HepG2 (cell line): ENCODE measurements at regions not wholly inside any gene's neighbourhood (a gene's known extent, or its start where the extent isn't known, plus 50 kb on each side); places are given as distances from the start of the nearest gene placed in this dataset.
A peak's percentile ranks its signal among the peaks of the same experiment; 100 is the strongest.

ENCODE experiments used
- CBX2 ChIP-seq, 2 experiments: fragments of 200-600 bp in 1 of 2; sonication (generic); formaldehyde crosslinking in 1 of 2; IDR thresholded peaks; 2 replicates each; pipeline versions ENCODE4 v1.7.0 to v1.8.1; 2018 to 2022; ENCODE audit warnings: low read depth in 2 of 2, low read length in 1 of 2, mild to moderate bottlenecking in 1 of 2, missing genetic modification reagents in 1 of 2
- FOXA3 ChIP-seq: IDR thresholded peaks from 2 replicates; pipeline ENCODE4 v1.6.1; 2016; ENCODE audit warnings: missing genetic modification reagents, missing compliant biosample characterization
- GPBP1L1 ChIP-seq: sonication (generic); formaldehyde crosslinking; IDR thresholded peaks from 2 replicates; pipeline ENCODE4 v1.5.0; 2020; ENCODE audit warnings: mild to moderate bottlenecking, missing genetic modification reagents
- GTF3A ChIP-seq: sonication (generic); formaldehyde crosslinking; conservative IDR thresholded peaks from 2 replicates; pipeline ENCODE4 v1.4.0; 2020; ENCODE audit warnings: mild to moderate bottlenecking, missing genetic modification reagents
- HNF1A ChIP-seq, 2 experiments: sonication (generic) in 1 of 2; formaldehyde crosslinking in 1 of 2; IDR thresholded peaks; 2 replicates each; pipeline versions ENCODE4 v1.4.0 to v1.6.1; 2016 to 2020; ENCODE audit warnings: borderline replicate concordance in 1 of 2, low read depth in 1 of 2, mild to moderate bottlenecking in 1 of 2, missing genetic modification reagents in 1 of 2
- JUNB ChIP-seq: sonication (generic); formaldehyde crosslinking; IDR thresholded peaks from 2 replicates; pipeline ENCODE4 v1.8.0; 2022; ENCODE audit warnings: missing genetic modification reagents, mild to moderate bottlenecking, borderline replicate concordance
- KDM5A ChIP-seq: fragments of 200-600 bp; sonication (generic); IDR thresholded peaks from 2 replicates; pipeline ENCODE4 v1.7.0; 2018; ENCODE audit warnings: antibody characterized with exemption, mild to moderate bottlenecking, low read length, borderline replicate concordance
- MED8 ChIP-seq: sonication (generic); formaldehyde crosslinking; IDR thresholded peaks from 2 replicates; pipeline ENCODE4 v1.8.1; 2023; ENCODE audit warnings: mild to moderate bottlenecking, missing genetic modification reagents; ENCODE audit not compliant: insufficient replicate concordance
- NAIF1 ChIP-seq: sonication (generic); formaldehyde crosslinking; IDR thresholded peaks from 2 replicates; pipeline ENCODE4 v1.5.0; 2020; ENCODE audit warnings: mild to moderate bottlenecking, missing genetic modification reagents, borderline replicate concordance
- NFATC3 ChIP-seq: sonication (generic); formaldehyde crosslinking; IDR thresholded peaks from 2 replicates; pipeline ENCODE4 v1.5.1; 2020; ENCODE audit warnings: mild to moderate bottlenecking, missing genetic modification reagents
- PAX8 ChIP-seq: sonication (generic); formaldehyde crosslinking; IDR thresholded peaks from 2 replicates; pipeline ENCODE4 v1.8.0; 2022; ENCODE audit warnings: mild to moderate bottlenecking, missing genetic modification reagents, borderline replicate concordance
- POLR2G ChIP-seq: fragments of 200-400 bp; formaldehyde crosslinking; IDR thresholded peaks from 2 replicates; pipeline ENCODE4 v1.6.1; 2018; ENCODE audit warnings: mild to moderate bottlenecking, low read depth, low read length, moderate library complexity
- RBM39 ChIP-seq: fragments of 200-400 bp; formaldehyde crosslinking; IDR thresholded peaks from one replicate; pipeline ENCODE4 v1.6.1; 2018; ENCODE audit warnings: antibody characterized with exemption, mild to moderate bottlenecking, low read depth, low read length; ENCODE audit not compliant: poor library complexity, severe bottlenecking
- RCOR2 ChIP-seq: IDR thresholded peaks from 2 replicates; pipeline ENCODE4 v1.6.1; 2016; ENCODE audit warnings: missing biosample characterization, missing genetic modification reagents
- SALL2 ChIP-seq: sonication (generic); formaldehyde crosslinking; IDR thresholded peaks from 2 replicates; pipeline ENCODE4 v1.8.1; 2023; ENCODE audit warnings: mild to moderate bottlenecking, missing genetic modification reagents, inconsistent platforms
- TERF1 ChIP-seq: sonication (generic); formaldehyde crosslinking; IDR thresholded peaks from 2 replicates; pipeline ENCODE4 v1.8.0; 2022; ENCODE audit warnings: mild to moderate bottlenecking, missing genetic modification reagents, moderate library complexity
- TOE1 ChIP-seq: sonication (generic); formaldehyde crosslinking; IDR thresholded peaks from 2 replicates; pipeline ENCODE4 v1.4.0; 2020; ENCODE audit warnings: mild to moderate bottlenecking, missing genetic modification reagents
- ZFAT ChIP-seq: sonication (generic); formaldehyde crosslinking; conservative IDR thresholded peaks from 2 replicates; pipeline ENCODE4 v1.8.1; 2023; ENCODE audit warnings: missing genetic modification reagents, inconsistent platforms
- ZFP36L2 ChIP-seq: sonication (generic); formaldehyde crosslinking; IDR thresholded peaks from 2 replicates; pipeline ENCODE4 v1.4.0; 2020; ENCODE audit warnings: missing genetic modification reagents
- ZFP37 ChIP-seq: sonication (generic); formaldehyde crosslinking; IDR thresholded peaks from 2 replicates; pipeline ENCODE4 v1.4.0; 2020; ENCODE audit warnings: missing genetic modification reagents, borderline replicate concordance
- ZNF101 ChIP-seq: sonication (generic); formaldehyde crosslinking; IDR thresholded peaks from 2 replicates; pipeline ENCODE4 v1.4.0; 2020; ENCODE audit warnings: mild to moderate bottlenecking, low read depth, missing genetic modification reagents, borderline replicate concordance
- ZNF207 ChIP-seq: fragments of 450-650 bp; IDR thresholded peaks from 2 replicates; pipeline ENCODE4 v1.6.1; 2016; ENCODE audit warnings: antibody characterized with exemption, borderline replicate concordance
- ZNF615 ChIP-seq: sonication (generic); formaldehyde crosslinking; IDR thresholded peaks from 2 replicates; pipeline ENCODE4 v1.5.0; 2020; ENCODE audit warnings: mild to moderate bottlenecking, missing genetic modification reagents, borderline replicate concordance
- ZNF766 ChIP-seq: sonication (generic); formaldehyde crosslinking; IDR thresholded peaks from 2 replicates; pipeline ENCODE4 v1.5.0; 2020; ENCODE audit warnings: missing genetic modification reagents, borderline replicate concordance

- TF ChIP-seq ZNF766 (CRISPR knock-in tag) (no peak), FOXA3 (peak; percentile 78), ZNF207 (no peak), ZNF101 (CRISPR knock-in tag) (no peak), TOE1 (CRISPR knock-in tag) (no peak), KDM5A (no peak), GTF3A (no peak), NFATC3 (CRISPR knock-in tag) (no peak), ZNF615 (CRISPR knock-in tag) (no peak), RBM39 (no peak), POLR2G (no peak), ZFAT (CRISPR knock-in tag) (no peak), SALL2 (CRISPR knock-in tag) (no peak), HNF1A (IDR thresholded peaks at IDR 0.05; ENCODE audit: low read depth) (no peak), HNF1A (CRISPR knock-in tag; IDR thresholded peaks at IDR 0.05; ENCODE audit: borderline replicate concordance) (no peak), RCOR2 (0 out of 2 replicates have a peak, but pooled peaks have one; percentile 22), TERF1 (CRISPR knock-in tag) (no peak), CBX2 (IDR thresholded peaks at IDR 0.05; ENCODE audit: low read depth, low read length) (no peak), CBX2 (CRISPR knock-in tag; IDR thresholded peaks at IDR 0.05; ENCODE audit: low read depth) (no peak), ZFP37 (CRISPR knock-in tag) (no peak), ZFP36L2 (no peak), MED8 (CRISPR knock-in tag) (no peak), NAIF1 (CRISPR knock-in tag) (no peak), JUNB (no peak), PAX8 (CRISPR knock-in tag) (no peak), GPBP1L1 (CRISPR knock-in tag) (no peak)
These were observed 603.8 kb upstream of the ADAMTS9 start (continued) for GRCh38 chr3:65291448-65292125.
